H1 (cell line): ENCODE measurements at regions not wholly inside any gene's neighbourhood (a gene's known extent, or its start where the extent isn't known, plus 50 kb on each side); places are given as distances from the start of the nearest gene placed in this dataset.

ENCODE experiments used
- EZH2 ChIP-seq: fragments of 200-600 bp; sonication (generic); IDR thresholded peaks from 2 replicates; pipeline ENCODE4 v1.7.1; 2012; ENCODE audit warnings: low read depth, mild to moderate bottlenecking, moderate library complexity, low read length, inconsistent platforms; ENCODE audit not compliant: severe bottlenecking
- GTF2F1 ChIP-seq: IDR thresholded peaks from 2 replicates; pipeline ENCODE4 v1.6.1; 2012; ENCODE audit warnings: low read depth, low read length, improper control_type of control experiment, borderline replicate concordance
- HDAC2 ChIP-seq, 2 experiments: fragments of 300-600 bp in 1 of 2; sonication (generic) in 1 of 2; IDR thresholded peaks; 2 replicates each; pipeline ENCODE4 v1.6.1; 2011 to 2012; ENCODE audit warnings: low read depth in 2 of 2, low read length in 2 of 2, mild to moderate bottlenecking in 2 of 2, moderate library complexity in 2 of 2, borderline replicate concordance in 1 of 2, inconsistent platforms in 1 of 2
- PHF8 ChIP-seq: fragments of 200-600 bp; sonication (generic); conservative IDR thresholded peaks from 2 replicates; pipeline ENCODE4 v1.7.1; 2012; ENCODE audit warnings: low read depth, mild to moderate bottlenecking, inconsistent platforms, low read length, moderate library complexity
- RAD21 ChIP-seq, 2 experiments: IDR thresholded peaks in 1 of 2; conservative IDR thresholded peaks in 1 of 2; 2 replicates each; pipeline ENCODE4 v1.6.1; 2011; ENCODE audit warnings: low read depth in 2 of 2, low read length in 2 of 2, improper control_type of control experiment in 1 of 2, inconsistent platforms in 1 of 2, mild to moderate bottlenecking in 1 of 2, moderate library complexity in 1 of 2
- SRF ChIP-seq: IDR thresholded peaks from 2 replicates; pipeline ENCODE4 v1.6.1; 2011; ENCODE audit warnings: mild to moderate bottlenecking, low read depth, low read length, moderate library complexity
- TEAD4 ChIP-seq: IDR thresholded peaks from 2 replicates; pipeline ENCODE4 v1.6.1; 2012; ENCODE audit warnings: low read depth, low read length, inconsistent platforms, mixed read lengths
- TF ChIP-seq, protein P1 (sequence below), 3 experiments: IDR thresholded peaks; 1 replicate in 2 of 3; 2 replicates in 1 of 3; pipeline versions ENCODE4 v1.5.1 to v1.6.1; 2011; ENCODE audit warnings: low read length in 3 of 3, mild to moderate bottlenecking in 3 of 3, inconsistent platforms in 2 of 3, low read depth in 1 of 3, moderate library complexity in 1 of 3; ENCODE audit not compliant: insufficient read depth in 1 of 3; ENCODE audit errors: control extremely low read depth in 1 of 3
- TF ChIP-seq, protein P2 (sequence below): IDR thresholded peaks from 2 replicates; pipeline ENCODE4 v1.6.1; 2011; ENCODE audit warnings: low read depth, mild to moderate bottlenecking, low read length; ENCODE audit not compliant: insufficient read depth
- TF ChIP-seq, protein P3 (sequence below): IDR thresholded peaks from 2 replicates; pipeline ENCODE4 v1.6.1; 2012; ENCODE audit warnings: inconsistent platforms
- TF ChIP-seq, protein P4 (sequence below): IDR thresholded peaks from 2 replicates; pipeline ENCODE4 v1.6.1; 2012; ENCODE audit warnings: inconsistent platforms

DNA sequence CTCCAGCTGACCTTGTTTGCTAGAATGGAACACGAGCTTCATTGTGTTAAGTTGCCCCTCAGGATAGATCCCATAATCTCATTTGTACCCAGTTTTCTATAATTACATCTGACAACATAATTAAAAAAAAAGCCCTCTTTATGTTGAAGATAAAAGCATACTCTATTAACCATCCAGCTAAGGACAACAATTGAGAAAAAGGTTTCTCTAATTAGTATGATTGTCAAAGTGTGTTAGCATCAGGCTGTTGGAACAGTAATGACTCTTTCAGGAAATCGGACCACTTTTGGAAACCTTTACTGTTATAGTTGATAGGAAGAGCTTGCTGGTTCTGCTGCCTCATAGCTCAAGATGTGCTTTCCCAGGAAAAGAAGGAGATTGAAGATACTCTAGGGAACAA is 172.6 kb downstream of the FHIP1A start:
- TF ChIP-seq, protein P1, sequence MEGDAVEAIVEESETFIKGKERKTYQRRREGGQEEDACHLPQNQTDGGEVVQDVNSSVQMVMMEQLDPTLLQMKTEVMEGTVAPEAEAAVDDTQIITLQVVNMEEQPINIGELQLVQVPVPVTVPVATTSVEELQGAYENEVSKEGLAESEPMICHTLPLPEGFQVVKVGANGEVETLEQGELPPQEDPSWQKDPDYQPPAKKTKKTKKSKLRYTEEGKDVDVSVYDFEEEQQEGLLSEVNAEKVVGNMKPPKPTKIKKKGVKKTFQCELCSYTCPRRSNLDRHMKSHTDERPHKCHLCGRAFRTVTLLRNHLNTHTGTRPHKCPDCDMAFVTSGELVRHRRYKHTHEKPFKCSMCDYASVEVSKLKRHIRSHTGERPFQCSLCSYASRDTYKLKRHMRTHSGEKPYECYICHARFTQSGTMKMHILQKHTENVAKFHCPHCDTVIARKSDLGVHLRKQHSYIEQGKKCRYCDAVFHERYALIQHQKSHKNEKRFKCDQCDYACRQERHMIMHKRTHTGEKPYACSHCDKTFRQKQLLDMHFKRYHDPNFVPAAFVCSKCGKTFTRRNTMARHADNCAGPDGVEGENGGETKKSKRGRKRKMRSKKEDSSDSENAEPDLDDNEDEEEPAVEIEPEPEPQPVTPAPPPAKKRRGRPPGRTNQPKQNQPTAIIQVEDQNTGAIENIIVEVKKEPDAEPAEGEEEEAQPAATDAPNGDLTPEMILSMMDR (IDR thresholded peaks at IDR 0.05; ENCODE audit: control extremely low read depth in 1 of 3, insufficient read depth in 1 of 3, low read depth in 1 of 3, low read length in 3 of 3): no peak
- TF ChIP-seq, protein P2, sequence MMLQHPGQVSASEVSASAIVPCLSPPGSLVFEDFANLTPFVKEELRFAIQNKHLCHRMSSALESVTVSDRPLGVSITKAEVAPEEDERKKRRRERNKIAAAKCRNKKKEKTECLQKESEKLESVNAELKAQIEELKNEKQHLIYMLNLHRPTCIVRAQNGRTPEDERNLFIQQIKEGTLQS: no peak
- TF ChIP-seq, protein P3, sequence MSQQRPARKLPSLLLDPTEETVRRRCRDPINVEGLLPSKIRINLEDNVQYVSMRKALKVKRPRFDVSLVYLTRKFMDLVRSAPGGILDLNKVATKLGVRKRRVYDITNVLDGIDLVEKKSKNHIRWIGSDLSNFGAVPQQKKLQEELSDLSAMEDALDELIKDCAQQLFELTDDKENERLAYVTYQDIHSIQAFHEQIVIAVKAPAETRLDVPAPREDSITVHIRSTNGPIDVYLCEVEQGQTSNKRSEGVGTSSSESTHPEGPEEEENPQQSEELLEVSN: no peak
- TF ChIP-seq HDAC2 (IDR thresholded peaks at IDR 0.05; ENCODE audit: borderline replicate concordance in 1 of 2, low read depth in 2 of 2, low read length in 2 of 2) (no peak), TEAD4 (no peak), RAD21 (IDR thresholded peaks at IDR 0.05 in 1 of 2, conservative IDR thresholded peaks at IDR 0.05 in 1 of 2; ENCODE audit: low read depth in 2 of 2, low read length in 2 of 2) (no peak), SRF (no peak), GTF2F1 (no peak), PHF8 (no peak), EZH2 (no peak)
- TF ChIP-seq, protein P4, sequence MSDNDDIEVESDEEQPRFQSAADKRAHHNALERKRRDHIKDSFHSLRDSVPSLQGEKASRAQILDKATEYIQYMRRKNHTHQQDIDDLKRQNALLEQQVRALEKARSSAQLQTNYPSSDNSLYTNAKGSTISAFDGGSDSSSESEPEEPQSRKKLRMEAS: no peak
